ENCODE measurements at regions not wholly inside any gene's neighbourhood (a gene's known extent, or its start where the extent isn't known, plus 50 kb on each side); places are given as distances from the start of the nearest gene placed in this dataset.

- peaks cover 9% of the 10 kb centered on the region for H3K4me1 Mint-ChIP-seq (ENCODE audit: unreplicated experiment)
- H3K27ac Mint-ChIP-seq (ENCODE audit: unreplicated experiment) = no peak overlapping the region
- peaks cover 4% of the 10 kb centered on the region for H3K27me3 Mint-ChIP-seq (ENCODE audit: unreplicated experiment)
- no peak for TF ChIP-seq CTCF (IDR thresholded peaks at IDR 0.05)
- no peaks in the 10 kb centered on the region for H3K36me3 Mint-ChIP-seq (ENCODE audit: unreplicated experiment)
- no peak overlapping the region for H3K4me3 Mint-ChIP-seq (ENCODE audit: unreplicated experiment)
- no peaks in the 10 kb centered on the region for H3K9me3 Mint-ChIP-seq (ENCODE audit: unreplicated experiment)
- DNase-seq (ENCODE audit: extremely low spot score, unreplicated experiment) = no peak
Observed at GRCh38 chr2:166607880-166608279, 113.8 kb upstream of the SCN7A start.

GRCh38 chr2:166593403-166593802 is 99.4 kb upstream of the SCN7A start:
- Mint-ChIP-seq H3K27ac (ENCODE audit: unreplicated experiment) (no peak overlapping the region), H3K36me3 (ENCODE audit: unreplicated experiment) (no peaks in the 10 kb centered on the region), H3K9me3 (ENCODE audit: unreplicated experiment) (peaks cover 6% of the 10 kb centered on the region), H3K27me3 (ENCODE audit: unreplicated experiment) (no peaks in the 10 kb centered on the region), H3K4me1 (ENCODE audit: unreplicated experiment) (no peaks in the 10 kb centered on the region), H3K4me3 (ENCODE audit: unreplicated experiment) (no peak overlapping the region)
- DNase-seq (ENCODE audit: extremely low spot score, unreplicated experiment) = no peak
- no peak for TF ChIP-seq CTCF (IDR thresholded peaks at IDR 0.05)

- Mint-ChIP-seq H3K9me3 (ENCODE audit: unreplicated experiment) (peaks cover 4% of the 10 kb centered on the region), H3K27ac (ENCODE audit: unreplicated experiment) (no peak overlapping the region), H3K36me3 (ENCODE audit: unreplicated experiment) (no peaks in the 10 kb centered on the region), H3K4me1 (ENCODE audit: unreplicated experiment) (no peaks in the 10 kb centered on the region), H3K4me3 (ENCODE audit: unreplicated experiment) (no peak overlapping the region), H3K27me3 (ENCODE audit: unreplicated experiment) (no peaks in the 10 kb centered on the region)
- no peak for DNase-seq (ENCODE audit: extremely low spot score, unreplicated experiment)
- TF ChIP-seq CTCF (IDR thresholded peaks at IDR 0.05) = no peak
Observed at GRCh38 chr2:166592750-166593149, 98.7 kb upstream of the SCN7A start.

- no peaks in the 10 kb centered on the region for H3K4me1 Mint-ChIP-seq (ENCODE audit: unreplicated experiment)
- H3K36me3 Mint-ChIP-seq (ENCODE audit: unreplicated experiment) = no peaks in the 10 kb centered on the region
- H3K9me3 Mint-ChIP-seq (ENCODE audit: unreplicated experiment) = peaks cover 4% of the 10 kb centered on the region
- H3K4me3 Mint-ChIP-seq (ENCODE audit: unreplicated experiment) = no peak overlapping the region
- no peaks in the 10 kb centered on the region for H3K27me3 Mint-ChIP-seq (ENCODE audit: unreplicated experiment)
- DNase-seq (ENCODE audit: extremely low spot score, unreplicated experiment) = no peak
- H3K27ac Mint-ChIP-seq (ENCODE audit: unreplicated experiment) = no peak overlapping the region
- no peak for TF ChIP-seq CTCF (IDR thresholded peaks at IDR 0.05)
Observed at GRCh38 chr2:166591226-166591625, 97.2 kb upstream of the SCN7A start.

GRCh38 chr2:166573391-166573790 is 79.3 kb upstream of the SCN7A start:
- Mint-ChIP-seq H3K27ac (ENCODE audit: unreplicated experiment) (no peak overlapping the region), H3K4me3 (ENCODE audit: unreplicated experiment) (no peak overlapping the region), H3K9me3 (ENCODE audit: unreplicated experiment) (no peaks in the 10 kb centered on the region), H3K4me1 (ENCODE audit: unreplicated experiment) (peaks cover 9% of the 10 kb centered on the region), H3K27me3 (ENCODE audit: unreplicated experiment) (peaks cover 3% of the 10 kb centered on the region), H3K36me3 (ENCODE audit: unreplicated experiment) (no peaks in the 10 kb centered on the region)
- DNase-seq (ENCODE audit: extremely low spot score, unreplicated experiment) = no peak
- no peak for TF ChIP-seq CTCF (IDR thresholded peaks at IDR 0.05)
